A673 (cell line): ENCODE measurements at regions not wholly inside any gene's neighbourhood (a gene's known extent, or its start where the extent isn't known, plus 50 kb on each side); places are given as distances from the start of the nearest gene placed in this dataset.

Source experiments
- EZH2 ChIP-seq: fragments of 200-600 bp; sonication (generic); IDR thresholded peaks from 2 replicates; pipeline ENCODE4 v1.6.1; 2017; ENCODE audit warnings: borderline replicate concordance, low read depth, mild to moderate bottlenecking, mixed read lengths, antibody characterized with exemption, low read length; ENCODE audit not compliant: poor library complexity, severe bottlenecking
- TF ChIP-seq, protein P1 (sequence below): fragments of 300-800, 200-600 bp; sonication (generic); conservative IDR thresholded peaks from 2 replicates; pipeline ENCODE4 v1.5.1; 2017; ENCODE audit warnings: low read depth, mild to moderate bottlenecking, antibody characterized with exemption, low read length, moderate library complexity, mixed read lengths

DNA sequence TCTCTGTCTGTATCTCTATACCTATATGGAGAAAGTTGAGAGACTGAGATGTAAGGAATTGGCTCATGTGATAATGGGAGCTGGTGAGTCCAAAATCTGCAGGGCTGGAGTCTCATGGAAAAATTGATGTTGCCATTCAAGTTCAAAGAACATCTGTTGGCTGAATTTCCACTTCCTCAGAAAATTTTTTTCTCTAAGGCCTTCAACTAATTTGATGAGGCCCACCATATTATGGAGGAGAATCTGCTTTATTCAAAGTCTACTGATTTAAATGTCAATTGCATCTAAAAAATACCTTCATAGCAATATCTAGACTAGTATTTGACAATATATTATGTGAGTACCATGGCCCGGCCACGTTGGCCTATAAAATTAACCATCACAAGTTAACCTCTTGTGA is 261.4 kb downstream of the VRK1 start:
- TF ChIP-seq, protein P1, sequence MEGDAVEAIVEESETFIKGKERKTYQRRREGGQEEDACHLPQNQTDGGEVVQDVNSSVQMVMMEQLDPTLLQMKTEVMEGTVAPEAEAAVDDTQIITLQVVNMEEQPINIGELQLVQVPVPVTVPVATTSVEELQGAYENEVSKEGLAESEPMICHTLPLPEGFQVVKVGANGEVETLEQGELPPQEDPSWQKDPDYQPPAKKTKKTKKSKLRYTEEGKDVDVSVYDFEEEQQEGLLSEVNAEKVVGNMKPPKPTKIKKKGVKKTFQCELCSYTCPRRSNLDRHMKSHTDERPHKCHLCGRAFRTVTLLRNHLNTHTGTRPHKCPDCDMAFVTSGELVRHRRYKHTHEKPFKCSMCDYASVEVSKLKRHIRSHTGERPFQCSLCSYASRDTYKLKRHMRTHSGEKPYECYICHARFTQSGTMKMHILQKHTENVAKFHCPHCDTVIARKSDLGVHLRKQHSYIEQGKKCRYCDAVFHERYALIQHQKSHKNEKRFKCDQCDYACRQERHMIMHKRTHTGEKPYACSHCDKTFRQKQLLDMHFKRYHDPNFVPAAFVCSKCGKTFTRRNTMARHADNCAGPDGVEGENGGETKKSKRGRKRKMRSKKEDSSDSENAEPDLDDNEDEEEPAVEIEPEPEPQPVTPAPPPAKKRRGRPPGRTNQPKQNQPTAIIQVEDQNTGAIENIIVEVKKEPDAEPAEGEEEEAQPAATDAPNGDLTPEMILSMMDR = no peak
- no peak for TF ChIP-seq EZH2
